Spleen (tissue), 7 donors: ENCODE measurements at regions not wholly inside any gene's neighbourhood (a gene's known extent, or its start where the extent isn't known, plus 50 kb on each side); places are given as distances from the start of the nearest gene placed in this dataset.

ENCODE experiments used
- POLR2A ChIP-seq, 3 donors: fragments of 450-650 bp; IDR thresholded peaks; one replicate each; pipeline ENCODE4 v1.5.1; 2017; ENCODE audit warnings: antibody characterized with exemption in 3 of 3, mild to moderate bottlenecking in 1 of 3
- POLR2AphosphoS5 ChIP-seq, 3 donors: sonication (generic); formaldehyde crosslinking; IDR thresholded peaks; one replicate each; pipeline ENCODE4 v1.5.1; 2017; ENCODE audit warnings: antibody characterized with exemption in 3 of 3
- TF ChIP-seq, protein P1 (sequence below), 11 experiments: fragments of 200-600 bp in 7 of 11; fragments of 450-650 bp in 4 of 11; sonication (generic) in 4 of 11; IDR thresholded peaks in 8 of 11; conservative IDR thresholded peaks in 3 of 11; 1 replicate in 7 of 11; 2 replicates in 4 of 11; pipeline versions ENCODE4 v1.4.0 to v1.8.0; 2016 to 2021; ENCODE audit warnings: antibody characterized with exemption in 11 of 11, inconsistent platforms in 4 of 11, mild to moderate bottlenecking in 1 of 11
- donor health status: DM: no; HTN: no; CAD: no; lungs with moderate emphysema.
- donor health status: DM: no; HTN: no; CAD: no.
- donor health status: DM: no; HTN: no; CAD: no.

DNA sequence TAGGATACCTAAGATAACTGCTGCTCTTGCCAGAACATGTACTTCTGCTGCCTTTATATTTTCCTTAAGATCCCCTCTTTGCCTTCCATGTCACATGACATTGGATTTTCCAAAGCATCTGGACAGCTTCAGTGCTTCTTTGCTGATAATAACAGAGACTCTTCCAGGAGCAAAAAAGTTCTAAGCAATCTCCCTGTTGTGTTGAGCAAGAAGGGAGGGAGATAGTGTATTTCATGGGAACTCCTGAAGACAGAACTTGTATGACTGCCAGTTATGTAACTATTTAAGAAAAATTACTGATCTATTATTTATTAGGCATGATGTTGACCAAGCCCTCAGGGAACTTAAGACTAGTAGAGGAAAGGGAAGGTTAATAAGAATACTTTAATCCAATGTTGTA lies 454.7 kb downstream of the SPATA31D1 start:
- TF ChIP-seq, protein P1, sequence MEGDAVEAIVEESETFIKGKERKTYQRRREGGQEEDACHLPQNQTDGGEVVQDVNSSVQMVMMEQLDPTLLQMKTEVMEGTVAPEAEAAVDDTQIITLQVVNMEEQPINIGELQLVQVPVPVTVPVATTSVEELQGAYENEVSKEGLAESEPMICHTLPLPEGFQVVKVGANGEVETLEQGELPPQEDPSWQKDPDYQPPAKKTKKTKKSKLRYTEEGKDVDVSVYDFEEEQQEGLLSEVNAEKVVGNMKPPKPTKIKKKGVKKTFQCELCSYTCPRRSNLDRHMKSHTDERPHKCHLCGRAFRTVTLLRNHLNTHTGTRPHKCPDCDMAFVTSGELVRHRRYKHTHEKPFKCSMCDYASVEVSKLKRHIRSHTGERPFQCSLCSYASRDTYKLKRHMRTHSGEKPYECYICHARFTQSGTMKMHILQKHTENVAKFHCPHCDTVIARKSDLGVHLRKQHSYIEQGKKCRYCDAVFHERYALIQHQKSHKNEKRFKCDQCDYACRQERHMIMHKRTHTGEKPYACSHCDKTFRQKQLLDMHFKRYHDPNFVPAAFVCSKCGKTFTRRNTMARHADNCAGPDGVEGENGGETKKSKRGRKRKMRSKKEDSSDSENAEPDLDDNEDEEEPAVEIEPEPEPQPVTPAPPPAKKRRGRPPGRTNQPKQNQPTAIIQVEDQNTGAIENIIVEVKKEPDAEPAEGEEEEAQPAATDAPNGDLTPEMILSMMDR (IDR thresholded peaks at IDR 0.05 in 8 of 11, conservative IDR thresholded peaks at IDR 0.05 in 3 of 11), result no peak
- TF ChIP-seq POLR2AphosphoS5 (IDR thresholded peaks at IDR 0.05) (no peak), POLR2A (IDR thresholded peaks at IDR 0.05) (no peak)
